Neural cell (in vitro differentiated cells): ENCODE measurements at regions not wholly inside any gene's neighbourhood (a gene's known extent, or its start where the extent isn't known, plus 50 kb on each side); places are given as distances from the start of the nearest gene placed in this dataset.

ENCODE experiments used
- CTCF ChIP-seq: fragments of 450-650 bp; IDR thresholded peaks from 2 replicates; pipeline ENCODE4 v1.5.1; 2014; ENCODE audit warnings: antibody characterized with exemption, mild to moderate bottlenecking, moderate library complexity; ENCODE audit not compliant: poor library complexity, severe bottlenecking
- EP300 ChIP-seq: fragments of 450-650 bp; conservative IDR thresholded peaks from 2 replicates; pipeline ENCODE4 v1.6.1; 2014; ENCODE audit warnings: antibody characterized with exemption, mild to moderate bottlenecking, moderate library complexity; ENCODE audit not compliant: poor library complexity, severe bottlenecking
- POLR2AphosphoS5 ChIP-seq: IDR thresholded peaks from 2 replicates; pipeline ENCODE4 v1.6.1; 2012
- TAF1 ChIP-seq: IDR thresholded peaks from 2 replicates; pipeline ENCODE4 v1.6.1; 2012; ENCODE audit warnings: low read depth
- TF ChIP-seq, protein P1 (sequence below): IDR thresholded peaks from 2 replicates; pipeline ENCODE4 v1.6.1; 2012; ENCODE audit warnings: borderline replicate concordance

- TF ChIP-seq CTCF (no peak), EP300 (no peak), POLR2AphosphoS5 (no peak), TAF1 (no peak)
- TF ChIP-seq, protein P1, sequence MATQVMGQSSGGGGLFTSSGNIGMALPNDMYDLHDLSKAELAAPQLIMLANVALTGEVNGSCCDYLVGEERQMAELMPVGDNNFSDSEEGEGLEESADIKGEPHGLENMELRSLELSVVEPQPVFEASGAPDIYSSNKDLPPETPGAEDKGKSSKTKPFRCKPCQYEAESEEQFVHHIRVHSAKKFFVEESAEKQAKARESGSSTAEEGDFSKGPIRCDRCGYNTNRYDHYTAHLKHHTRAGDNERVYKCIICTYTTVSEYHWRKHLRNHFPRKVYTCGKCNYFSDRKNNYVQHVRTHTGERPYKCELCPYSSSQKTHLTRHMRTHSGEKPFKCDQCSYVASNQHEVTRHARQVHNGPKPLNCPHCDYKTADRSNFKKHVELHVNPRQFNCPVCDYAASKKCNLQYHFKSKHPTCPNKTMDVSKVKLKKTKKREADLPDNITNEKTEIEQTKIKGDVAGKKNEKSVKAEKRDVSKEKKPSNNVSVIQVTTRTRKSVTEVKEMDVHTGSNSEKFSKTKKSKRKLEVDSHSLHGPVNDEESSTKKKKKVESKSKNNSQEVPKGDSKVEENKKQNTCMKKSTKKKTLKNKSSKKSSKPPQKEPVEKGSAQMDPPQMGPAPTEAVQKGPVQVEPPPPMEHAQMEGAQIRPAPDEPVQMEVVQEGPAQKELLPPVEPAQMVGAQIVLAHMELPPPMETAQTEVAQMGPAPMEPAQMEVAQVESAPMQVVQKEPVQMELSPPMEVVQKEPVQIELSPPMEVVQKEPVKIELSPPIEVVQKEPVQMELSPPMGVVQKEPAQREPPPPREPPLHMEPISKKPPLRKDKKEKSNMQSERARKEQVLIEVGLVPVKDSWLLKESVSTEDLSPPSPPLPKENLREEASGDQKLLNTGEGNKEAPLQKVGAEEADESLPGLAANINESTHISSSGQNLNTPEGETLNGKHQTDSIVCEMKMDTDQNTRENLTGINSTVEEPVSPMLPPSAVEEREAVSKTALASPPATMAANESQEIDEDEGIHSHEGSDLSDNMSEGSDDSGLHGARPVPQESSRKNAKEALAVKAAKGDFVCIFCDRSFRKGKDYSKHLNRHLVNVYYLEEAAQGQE = no peak
These were observed 259.9 kb upstream of the JADE1 start for GRCh38 chr4:128549636-128550035.
